ENCODE measurements at regions not wholly inside any gene's neighbourhood (a gene's known extent, or its start where the extent isn't known, plus 50 kb on each side); places are given as distances from the start of the nearest gene placed in this dataset.

GRCh38 chr1:60833173-60833572, 249.2 kb upstream of the NFIA start:
- TF ChIP-seq CTCF (IDR thresholded peaks at IDR 0.05; ENCODE audit: low read depth, low read length, poor library complexity, severe bottlenecking) (no peak), EZH2phosphoT487 (IDR thresholded peaks at IDR 0.05; ENCODE audit: borderline replicate concordance, low read length) (no peak)

Measured in DOHH2 (cell line).